Coronary artery (tissue), 2 donors: ENCODE measurements at regions not wholly inside any gene's neighbourhood (a gene's known extent, or its start where the extent isn't known, plus 50 kb on each side); places are given as distances from the start of the nearest gene placed in this dataset.
"Not testable (repeated sequence)": the region's sequence is repeated elsewhere in the genome, so short reads cannot be mapped to it uniquely, and the experiment has no call there.

ENCODE experiments used
- DNase-seq: peaks from one replicate; pipeline ENCODE4 v3.0.0-alpha.2; 2017; ENCODE audit warnings: low spot score
- H3K27ac ChIP-seq, 2 donors: fragments of 200-600 bp; sonication (generic); one replicate each; pipeline ENCODE4 v1.5.1; 2016 to 2019
- H3K4me3 ChIP-seq: fragments of 200-600 bp; sonication (generic); 2 replicates; pipeline ENCODE4 v1.5.1; 2016; ENCODE audit warnings: mild to moderate bottlenecking, moderate library complexity
- CTCF ChIP-seq: fragments of 200-600 bp; sonication (generic); IDR thresholded peaks from one replicate; pipeline ENCODE4 v1.5.1; 2019; ENCODE audit warnings: antibody characterized with exemption

- TF ChIP-seq CTCF: no peak
- Histone ChIP-seq H3K4me3 (no peak overlapping the region), H3K27ac (no peak overlapping the region)
- no peak for DNase-seq
Observed at GRCh38 chr17:77631307-77631706, 327.2 kb upstream of the TNRC6C start.

- TF ChIP-seq CTCF: no peak
- no peak overlapping the region for H3K4me3 ChIP-seq
- no peak overlapping the region for H3K27ac ChIP-seq
- no peak for DNase-seq
Observed at GRCh38 chr17:77632619-77633018, 325.9 kb upstream of the TNRC6C start.

GRCh38 chr17:77634710-77635109, 323.8 kb upstream of the TNRC6C start:
- TF ChIP-seq CTCF: no peak
- DNase-seq: no peak
- H3K27ac ChIP-seq: no peak overlapping the region
- H3K4me3 ChIP-seq: no peak overlapping the region

GRCh38 chr17:77635176-77635575, 323.3 kb upstream of the TNRC6C start:
- Histone ChIP-seq H3K4me3 (no peak overlapping the region), H3K27ac (no peak overlapping the region)
- no peak for DNase-seq
- no peak for TF ChIP-seq CTCF

GRCh38 chr17:77635785-77636184, 322.7 kb upstream of the TNRC6C start:
- H3K27ac ChIP-seq, H3K4me3 ChIP-seq, DNase-seq: not testable (repeated sequence)

- Histone ChIP-seq H3K27ac (no peak overlapping the region), H3K4me3 (no peak overlapping the region)
- no peak for TF ChIP-seq CTCF
- no peak for DNase-seq
Observed at GRCh38 chr17:77636835-77637817, 321.4 kb upstream of the TNRC6C start.

GRCh38 chr17:77637818-77638575, 320.5 kb upstream of the TNRC6C start:
- no peak for DNase-seq
- TF ChIP-seq CTCF: no peak
- Histone ChIP-seq H3K27ac (no peak overlapping the region), H3K4me3 (no peak overlapping the region)
